Upper lobe of left lung (tissue), 4 donors: ENCODE measurements at regions not wholly inside any gene's neighbourhood (a gene's known extent, or its start where the extent isn't known, plus 50 kb on each side); places are given as distances from the start of the nearest gene placed in this dataset.

Source experiments
- POLR2A ChIP-seq, 4 donors: fragments of 450-650 bp; IDR thresholded peaks; one replicate each; pipeline ENCODE4 v1.5.1; 2016 to 2017; ENCODE audit warnings: antibody characterized with exemption in 4 of 4, mild to moderate bottlenecking in 2 of 4
- TF ChIP-seq, protein P1 (sequence below), 6 experiments: fragments of 450-650 bp in 4 of 6; fragments of 200-600 bp in 2 of 6; sonication (generic) in 2 of 6; IDR thresholded peaks; one replicate each; pipeline ENCODE4 v1.5.1; 2016 to 2019; ENCODE audit warnings: antibody characterized with exemption in 6 of 6

DNA sequence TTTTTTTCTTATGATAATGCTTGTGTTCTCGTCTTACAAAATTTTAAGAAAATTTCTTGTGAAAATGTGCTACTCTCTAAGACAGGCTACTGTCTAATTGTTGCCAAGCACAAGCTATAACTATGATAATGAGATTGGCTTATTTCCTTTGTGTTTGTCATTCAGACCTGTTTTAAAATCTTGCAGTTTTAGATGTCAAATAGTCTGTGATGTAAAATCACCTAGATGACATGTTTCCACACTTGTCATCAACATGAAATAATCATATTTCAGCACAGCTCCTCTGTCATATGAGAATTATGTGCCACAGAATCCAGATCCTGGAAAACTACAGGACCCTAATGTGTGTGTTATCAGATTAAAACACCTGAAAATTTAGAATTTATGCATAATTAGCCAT lies 539.7 kb downstream of the USP25 start:
- no peak for TF ChIP-seq POLR2A (IDR thresholded peaks at IDR 0.05)
- TF ChIP-seq, protein P1, sequence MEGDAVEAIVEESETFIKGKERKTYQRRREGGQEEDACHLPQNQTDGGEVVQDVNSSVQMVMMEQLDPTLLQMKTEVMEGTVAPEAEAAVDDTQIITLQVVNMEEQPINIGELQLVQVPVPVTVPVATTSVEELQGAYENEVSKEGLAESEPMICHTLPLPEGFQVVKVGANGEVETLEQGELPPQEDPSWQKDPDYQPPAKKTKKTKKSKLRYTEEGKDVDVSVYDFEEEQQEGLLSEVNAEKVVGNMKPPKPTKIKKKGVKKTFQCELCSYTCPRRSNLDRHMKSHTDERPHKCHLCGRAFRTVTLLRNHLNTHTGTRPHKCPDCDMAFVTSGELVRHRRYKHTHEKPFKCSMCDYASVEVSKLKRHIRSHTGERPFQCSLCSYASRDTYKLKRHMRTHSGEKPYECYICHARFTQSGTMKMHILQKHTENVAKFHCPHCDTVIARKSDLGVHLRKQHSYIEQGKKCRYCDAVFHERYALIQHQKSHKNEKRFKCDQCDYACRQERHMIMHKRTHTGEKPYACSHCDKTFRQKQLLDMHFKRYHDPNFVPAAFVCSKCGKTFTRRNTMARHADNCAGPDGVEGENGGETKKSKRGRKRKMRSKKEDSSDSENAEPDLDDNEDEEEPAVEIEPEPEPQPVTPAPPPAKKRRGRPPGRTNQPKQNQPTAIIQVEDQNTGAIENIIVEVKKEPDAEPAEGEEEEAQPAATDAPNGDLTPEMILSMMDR (IDR thresholded peaks at IDR 0.05) = no peak
